ENCODE measurements at regions not wholly inside any gene's neighbourhood (a gene's known extent, or its start where the extent isn't known, plus 50 kb on each side); places are given as distances from the start of the nearest gene placed in this dataset.
"Not testable (repeated sequence)": the region's sequence is repeated elsewhere in the genome, so short reads cannot be mapped to it uniquely, and the experiment has no call there.

GRCh38 chrX:1108501-1109445 is 103.7 kb downstream of the CRLF2 start:
- no peak for DNase-seq
- no peaks in the 10 kb centered on the region for H3K9me3 ChIP-seq (ENCODE audit: low read length)
- no peak for ATAC-seq
- H3F3A ChIP-seq (ENCODE audit: low read length, unreplicated experiment): no peaks in the 10 kb centered on the region
- no peaks in the 10 kb centered on the region for H3K36me3 ChIP-seq (ENCODE audit: low read depth, low read length)
- no peaks in the 10 kb centered on the region for H3K4me1 ChIP-seq (ENCODE audit: insufficient read depth, low read length)
- ChIA-PET CTCF (no interaction called here), POLR2A (ENCODE audit: unreplicated experiment) (no interaction called here)
- no peak overlapping the region for H2AFZ ChIP-seq (ENCODE audit: low read length)
- H3K79me2 ChIP-seq (ENCODE audit: low read length): no peaks in the 10 kb centered on the region
- H3K9ac ChIP-seq (ENCODE audit: low read length): no peak overlapping the region
- H4K20me1 ChIP-seq (ENCODE audit: low read length): no peaks in the 10 kb centered on the region
- peaks cover 16% of the 10 kb centered on the region for H3K27me3 ChIP-seq (ENCODE audit: low read length)
- intact Hi-C loops (cut with micrococcal nuclease): no loop called here
- H3K9me2 ChIP-seq (replicated peaks; ENCODE audit: low read length): no peaks in the 10 kb centered on the region
- H3K4me2 ChIP-seq (ENCODE audit: low read length): no peak overlapping the region
- no peak overlapping the region for H3K27ac ChIP-seq (ENCODE audit: low read length)
- no peak overlapping the region for H3K4me3 ChIP-seq (ENCODE audit: low read length)
- no TSS peak for BruUV-seq (replicated peaks)
- TF ChIP-seq EZH2phosphoT487 (IDR thresholded peaks at IDR 0.05; ENCODE audit: borderline replicate concordance, low read length): no peak
- no peak for TF ChIP-seq EZH2 (IDR thresholded peaks at IDR 0.05; ENCODE audit: low read length, unreplicated experiment)
- no peak for TF ChIP-seq CTCF (conservative IDR thresholded peaks at IDR 0.05; ENCODE audit: low read depth, low read length)

- no peaks in the 10 kb centered on the region for H3F3A ChIP-seq (ENCODE audit: low read length, unreplicated experiment)
- no peak overlapping the region for H3K4me3 ChIP-seq (ENCODE audit: low read length)
- CTCF ChIA-PET: no interaction called here
- TF ChIP-seq EZH2 (IDR thresholded peaks at IDR 0.05; ENCODE audit: low read length, unreplicated experiment) (no peak), EZH2phosphoT487 (IDR thresholded peaks at IDR 0.05; ENCODE audit: borderline replicate concordance, low read length) (no peak)
- BruUV-seq (replicated peaks): no TSS peak
- no peaks in the 10 kb centered on the region for H3K9me2 ChIP-seq (replicated peaks; ENCODE audit: low read length)
- H3K36me3 ChIP-seq (ENCODE audit: low read depth, low read length): no peaks in the 10 kb centered on the region
- no peak for DNase-seq
- no peaks in the 10 kb centered on the region for H3K9me3 ChIP-seq (ENCODE audit: low read length)
- no peak overlapping the region for H3K27ac ChIP-seq (ENCODE audit: low read length)
- H3K9ac ChIP-seq (ENCODE audit: low read length): no peak overlapping the region
- no peaks in the 10 kb centered on the region for H3K4me1 ChIP-seq (ENCODE audit: insufficient read depth, low read length)
- POLR2A ChIA-PET (ENCODE audit: unreplicated experiment): no interaction called here
- no peak for ATAC-seq
- H3K27me3 ChIP-seq (ENCODE audit: low read length): peaks cover under 1% of the 10 kb centered on the region; the same call in 1 of the 2 replicates
- no peaks in the 10 kb centered on the region for H4K20me1 ChIP-seq (ENCODE audit: low read length)
- no peak overlapping the region for H2AFZ ChIP-seq (ENCODE audit: low read length)
- intact Hi-C loops (cut with micrococcal nuclease): no loop called here
- no peaks in the 10 kb centered on the region for H3K79me2 ChIP-seq (ENCODE audit: low read length)
- no peak overlapping the region for H3K4me2 ChIP-seq (ENCODE audit: low read length)
Observed at GRCh38 chrX:1106478-1107210, 105.8 kb downstream of the CRLF2 start.

- no peak overlapping the region for H3K27ac ChIP-seq (ENCODE audit: low read length)
- no peak for ATAC-seq
- CTCF ChIA-PET: no interaction called here
Observed at GRCh38 chrX:1105671-1106419, 106.6 kb downstream of the CRLF2 start.

GRCh38 chrX:1105031-1105430 is 107.4 kb downstream of the CRLF2 start:
- H3K79me2 ChIP-seq (ENCODE audit: low read length); DNase-seq; H3K36me3 ChIP-seq (ENCODE audit: low read depth, low read length); POLR2A ChIA-PET (ENCODE audit: unreplicated experiment); CTCF ChIA-PET; H3K9me3 ChIP-seq (ENCODE audit: low read length); H3K27ac ChIP-seq (ENCODE audit: low read length); BruUV-seq (replicated peaks); H3K9ac ChIP-seq (ENCODE audit: low read length); H3K4me1 ChIP-seq (ENCODE audit: insufficient read depth, low read length); H3K27me3 ChIP-seq (ENCODE audit: low read length); H3K4me2 ChIP-seq (ENCODE audit: low read length); H2AFZ ChIP-seq (ENCODE audit: low read length); H3K4me3 ChIP-seq (ENCODE audit: low read length); H3F3A ChIP-seq (ENCODE audit: low read length, unreplicated experiment); H3K9me2 ChIP-seq (replicated peaks; ENCODE audit: low read length); ATAC-seq; H4K20me1 ChIP-seq (ENCODE audit: low read length); intact Hi-C loops (cut with micrococcal nuclease): not testable (repeated sequence)

More at GRCh38 chrX:1105671-1106419, 106.6 kb downstream of the CRLF2 start:
- H3K4me3 ChIP-seq (ENCODE audit: low read length): no peak overlapping the region
- H3K9me3 ChIP-seq (ENCODE audit: low read length): no peaks in the 10 kb centered on the region
- no peak overlapping the region for H2AFZ ChIP-seq (ENCODE audit: low read length)
- H3K9ac ChIP-seq (ENCODE audit: low read length): no peak overlapping the region
- intact Hi-C loops (cut with micrococcal nuclease): no loop called here
- no peaks in the 10 kb centered on the region for H3K9me2 ChIP-seq (replicated peaks; ENCODE audit: low read length)
- H3K27me3 ChIP-seq (ENCODE audit: low read length): no peaks in the 10 kb centered on the region
- no peak overlapping the region for H3K4me2 ChIP-seq (ENCODE audit: low read length)
- BruUV-seq (replicated peaks): no TSS peak
- H3K4me1 ChIP-seq (ENCODE audit: insufficient read depth, low read length): no peaks in the 10 kb centered on the region
- POLR2A ChIA-PET (ENCODE audit: unreplicated experiment): no interaction called here
- H3K79me2 ChIP-seq (ENCODE audit: low read length): no peaks in the 10 kb centered on the region
- DNase-seq: no peak
- no peaks in the 10 kb centered on the region for H3K36me3 ChIP-seq (ENCODE audit: low read depth, low read length)
- no peaks in the 10 kb centered on the region for H4K20me1 ChIP-seq (ENCODE audit: low read length)
- TF ChIP-seq CTCF (conservative IDR thresholded peaks at IDR 0.05; ENCODE audit: low read depth, low read length): no peak
- TF ChIP-seq EZH2phosphoT487 (IDR thresholded peaks at IDR 0.05; ENCODE audit: borderline replicate concordance, low read length): no peak
- no peak for TF ChIP-seq EZH2 (IDR thresholded peaks at IDR 0.05; ENCODE audit: low read length, unreplicated experiment)
- H3F3A ChIP-seq (ENCODE audit: low read length, unreplicated experiment): no peaks in the 10 kb centered on the region

Measured in PC-3 (cell line).